SK-N-SH (cell line): ENCODE measurements at regions not wholly inside any gene's neighbourhood (a gene's known extent, or its start where the extent isn't known, plus 50 kb on each side); places are given as distances from the start of the nearest gene placed in this dataset.

Experiments used
- CTCF ChIA-PET: fragments of 300-600, 350-600 bp; formaldehyde crosslinking; extraction: SDS; loops from one replicate; lab custom pipeline; 2021; lab: Yijun Ruan, JAX
- POLR2A ChIA-PET: fragments of 350-600 bp; sonication (Branson Sonifier 250); formaldehyde crosslinking; extraction: SDS; loops from one replicate; lab custom pipeline; 2020; ENCODE audit warnings: antibody characterized with exemption, inconsistent platforms; lab: Yijun Ruan, JAX
- DNase-seq: peaks from one replicate; pipeline ENCODE4 v3.0.0; 2012
- H2AFZ ChIP-seq: fragments of 200-600 bp; sonication (generic); 2 replicates; pipeline ENCODE4 v1.8.1; 2016; ENCODE audit warnings: antibody characterized with exemption, mild to moderate bottlenecking, low read depth
- H3F3A ChIP-seq: fragments of 200-600 bp; sonication (generic); replicated peaks from 2 replicates; pipeline ENCODE3; 2016; ENCODE audit warnings: antibody characterized with exemption, mild to moderate bottlenecking; ENCODE audit not compliant: insufficient read depth
- H3K27ac ChIP-seq, 2 experiments: fragments of 200-500 bp in 1 of 2; fragments of 200-600 bp in 1 of 2; sonication (Bioruptor generic) in 1 of 2; sonication (generic), shearing (Covaris generic) in 1 of 2; 2 replicates each; pipeline versions ENCODE4 v1.5.1 to v1.6.1; 2014 to 2016; ENCODE audit warnings: low read depth in 2 of 2, inconsistent platforms in 1 of 2, low read length in 1 of 2, mild to moderate bottlenecking in 1 of 2, mixed read lengths in 1 of 2
- H3K27me3 ChIP-seq: fragments of 200-600 bp; sonication (generic), shearing (Covaris generic); 2 replicates; pipeline ENCODE4 v1.6.1; 2016; ENCODE audit warnings: mixed run types; ENCODE audit not compliant: insufficient read depth
- H3K36me3 ChIP-seq, 2 experiments: fragments of 200-500 bp in 1 of 2; fragments of 200-600 bp in 1 of 2; sonication (Bioruptor generic) in 1 of 2; sonication (generic) in 1 of 2; replicated peaks in 1 of 2; 2 replicates each; pipeline versions ENCODE3 to v1.5.1; 2014 to 2016; ENCODE audit warnings: low read length in 1 of 2, mild to moderate bottlenecking in 1 of 2; ENCODE audit not compliant: insufficient read depth in 2 of 2, control insufficient read depth in 1 of 2
- H3K4me1 ChIP-seq, 2 experiments: fragments of 200-500 bp in 1 of 2; fragments of 200-600 bp in 1 of 2; sonication (Bioruptor generic) in 1 of 2; sonication (generic), shearing (Covaris generic) in 1 of 2; 2 replicates each; pipeline versions ENCODE4 v1.5.1 to v1.6.1; 2014 to 2016; ENCODE audit warnings: low read depth in 1 of 2, low read length in 1 of 2, mixed run types in 1 of 2; ENCODE audit not compliant: insufficient read depth in 2 of 2, control insufficient read depth in 1 of 2
- H3K4me2 ChIP-seq: fragments of 200-600 bp; sonication (generic), shearing (Covaris generic); 2 replicates; pipeline ENCODE4 v1.6.1; 2017; ENCODE audit warnings: mixed run types
- H3K4me3 ChIP-seq, 2 experiments: fragments of 200-500 bp in 1 of 2; fragments of 200-600 bp in 1 of 2; sonication (Bioruptor generic) in 1 of 2; sonication (generic), shearing (Covaris generic) in 1 of 2; 2 replicates each; pipeline versions ENCODE4 v1.5.1 to v1.8.1; 2014 to 2016; ENCODE audit warnings: low read depth in 2 of 2, inconsistent platforms in 1 of 2, low read length in 1 of 2, mild to moderate bottlenecking in 1 of 2, mixed read lengths in 1 of 2, moderate library complexity in 1 of 2
- H3K79me2 ChIP-seq: fragments of 200-600 bp; sonication (generic); 2 replicates; pipeline ENCODE4 v1.8.1; 2017; ENCODE audit warnings: mild to moderate bottlenecking; ENCODE audit not compliant: insufficient read depth
- H3K9ac ChIP-seq: fragments of 200-600 bp; sonication (generic); 2 replicates; pipeline ENCODE4 v1.6.1; 2017; ENCODE audit warnings: mixed run types
- H3K9me2 ChIP-seq: fragments of 200-600 bp; sonication (generic); 2 replicates; pipeline ENCODE4 v1.6.1; 2017; ENCODE audit warnings: mixed run types
- H3K9me3 ChIP-seq: fragments of 200-600 bp; sonication (generic); 2 replicates; pipeline ENCODE4 v1.6.1; 2017; ENCODE audit warnings: mixed run types, mild to moderate bottlenecking, moderate library complexity
- H4K20me1 ChIP-seq: fragments of 200-600 bp; sonication (generic); 2 replicates; pipeline ENCODE4 v1.6.1; 2017; ENCODE audit warnings: mild to moderate bottlenecking, mixed run types; ENCODE audit not compliant: insufficient read depth
- CTCF ChIP-seq: fragments of 200-600 bp; sonication (generic); IDR thresholded peaks from 2 replicates; pipeline ENCODE4 v1.6.1; 2017; ENCODE audit warnings: antibody characterized with exemption, mild to moderate bottlenecking, moderate library complexity
- ELF1 ChIP-seq: IDR thresholded peaks from 2 replicates; pipeline ENCODE4 v1.4.0; 2012
- EZH2phosphoT487 ChIP-seq: fragments of 200-600 bp; sonication (generic); IDR thresholded peaks from 2 replicates; pipeline ENCODE4 v1.6.1; 2017; ENCODE audit warnings: low read depth, mixed run types, mild to moderate bottlenecking, antibody characterized with exemption, moderate library complexity, borderline replicate concordance
- GABPA ChIP-seq: IDR thresholded peaks from 2 replicates; pipeline ENCODE4 v1.4.0; 2012; ENCODE audit warnings: low read depth, mild to moderate bottlenecking
- GATA2 ChIP-seq: sonication (generic); formaldehyde crosslinking; IDR thresholded peaks from 2 replicates; pipeline ENCODE4 v1.5.0; 2020; ENCODE audit warnings: mild to moderate bottlenecking, missing genetic modification reagents
- IRF3 ChIP-seq: fragments of 150-350 bp; IDR thresholded peaks from 2 replicates; pipeline ENCODE4 v1.6.1; 2016; ENCODE audit warnings: mild to moderate bottlenecking, low read depth, low read length
- MXI1 ChIP-seq: IDR thresholded peaks from 2 replicates; pipeline ENCODE4 v1.6.1; 2012; ENCODE audit warnings: mild to moderate bottlenecking, low read depth, low read length, improper control_type of control experiment
- NFIC ChIP-seq: IDR thresholded peaks from 2 replicates; pipeline ENCODE4 v1.4.0; 2012; ENCODE audit warnings: borderline replicate concordance
- PBX3 ChIP-seq: IDR thresholded peaks from 2 replicates; pipeline ENCODE4; 2012
- POLR2AphosphoS5 ChIP-seq: IDR thresholded peaks from 2 replicates; pipeline ENCODE4 v1.6.1; 2012; ENCODE audit warnings: low read depth, low read length
- REST ChIP-seq: IDR thresholded peaks from 2 replicates; pipeline ENCODE4 v1.6.1; 2012; ENCODE audit warnings: mild to moderate bottlenecking, low read depth, low read length, moderate library complexity
- RFX5 ChIP-seq: IDR thresholded peaks from 2 replicates; pipeline ENCODE4 v1.6.1; 2012; ENCODE audit warnings: mild to moderate bottlenecking, improper control_type of control experiment, low read length
- RXRA ChIP-seq: IDR thresholded peaks from 2 replicates; pipeline ENCODE4 v1.4.0; 2012; ENCODE audit warnings: low read depth, mild to moderate bottlenecking, borderline replicate concordance
- TAF1 ChIP-seq: IDR thresholded peaks from 2 replicates; pipeline ENCODE4 v1.6.1; 2012; ENCODE audit warnings: low read depth, mild to moderate bottlenecking, low read length, moderate library complexity, borderline replicate concordance
- USF1 ChIP-seq: IDR thresholded peaks from 2 replicates; pipeline ENCODE4 v1.4.0; 2012; ENCODE audit warnings: low read depth, borderline replicate concordance
- USF2 ChIP-seq: fragments of 150-350 bp; IDR thresholded peaks from 2 replicates; pipeline ENCODE4 v1.6.1; 2017; ENCODE audit warnings: antibody characterized with exemption, low read length, low read depth, borderline replicate concordance
- ZBTB33 ChIP-seq: IDR thresholded peaks from 2 replicates; pipeline ENCODE4 v1.4.0; 2012; ENCODE audit warnings: low read depth, borderline replicate concordance
- WGBS: methylation state at CpG from one replicate; pipeline ENCODE4 v1.1.6; 2017; ENCODE audit warnings: low lambda C conversion rate; 5-methylcytosine and 5-hydroxymethylcytosine counted together

- TF ChIP-seq POLR2AphosphoS5 (no peak), GABPA (no peak), ZBTB33 (no peak), IRF3 (no peak), RFX5 (no peak), TAF1 (no peak), CTCF (no peak), NFIC (no peak), EZH2phosphoT487 (no peak), PBX3 (no peak), MXI1 (no peak), RXRA (no peak), USF2 (no peak), GATA2 (CRISPR knock-in tag) (no peak), USF1 (no peak), REST (no peak), ELF1 (no peak)
- Histone ChIP-seq H3K79me2 (no peaks in the 10 kb centered on the region), H4K20me1 (no peaks in the 10 kb centered on the region), H3K27me3 (peaks cover 15% of the 10 kb centered on the region; the same call in 1 of the 2 replicates), H3K4me2 (no peak overlapping the region), H3K9me2 (no peaks in the 10 kb centered on the region), H3K27ac (no peak overlapping the region), H3K36me3 (no peaks in the 10 kb centered on the region), H3K4me1 (no peaks in the 10 kb centered on the region), H3K9me3 (no peaks in the 10 kb centered on the region), H2AFZ (no peak overlapping the region), H3F3A (no peaks in the 10 kb centered on the region), H3K9ac (no peak overlapping the region), H3K4me3 (no peak overlapping the region)
- POLR2A ChIA-PET = no interaction called here
- CTCF ChIA-PET = no interaction called here
- DNase-seq = no peak
- 34% methylated on average over 4 of the region's 4 CpGs for WGBS
Observed at GRCh38 chr10:126838316-126838715, 66.9 kb upstream of the DOCK1 start.
